ENCODE measurements at regions not wholly inside any gene's neighbourhood (a gene's known extent, or its start where the extent isn't known, plus 50 kb on each side); places are given as distances from the start of the nearest gene placed in this dataset.

GRCh38 chrX:114332766-114333165, 251.1 kb upstream of the HTR2C start:
- no peak for DNase-seq

GRCh38 chrX:114334473-114334982, 249.4 kb upstream of the HTR2C start:
- no peak for DNase-seq

- DNase-seq = no peak
These were observed 245.0 kb upstream of the HTR2C start for GRCh38 chrX:114338870-114339269.

GRCh38 chrX:114344756-114345349, 239.0 kb upstream of the HTR2C start:
- peak; percentile 4 for DNase-seq

GRCh38 chrX:114361076-114361725, 222.7 kb upstream of the HTR2C start:
- no peak for DNase-seq

GRCh38 chrX:114363346-114363745, 220.5 kb upstream of the HTR2C start:
- no peak for DNase-seq

GRCh38 chrX:114365065-114365834, 218.6 kb upstream of the HTR2C start:
- no peak for DNase-seq

- DNase-seq = no peak
These were observed 210.9 kb upstream of the HTR2C start for GRCh38 chrX:114372937-114373336.

GRCh38 chrX:114390251-114390796, 193.6 kb upstream of the HTR2C start:
- DNase-seq = no peak
